SW480 (cell line): ENCODE measurements at regions not wholly inside any gene's neighbourhood (a gene's known extent, or its start where the extent isn't known, plus 50 kb on each side); places are given as distances from the start of the nearest gene placed in this dataset.

Experiments
- DNase-seq: peaks from one replicate; pipeline ENCODE4 v3.0.0-alpha.2; 2016; ENCODE audit warnings: low spot score

- DNase-seq = no peak
Observed at GRCh38 chr9:129399634-129399990, 221.3 kb downstream of the C9orf50 start.

- DNase-seq = no peak
Observed at GRCh38 chr9:129398961-129399633, 221.0 kb upstream of the IER5L start.

- no peak for DNase-seq
Observed at GRCh38 chr9:129398101-129398960, 220.3 kb upstream of the IER5L start.

DNA sequence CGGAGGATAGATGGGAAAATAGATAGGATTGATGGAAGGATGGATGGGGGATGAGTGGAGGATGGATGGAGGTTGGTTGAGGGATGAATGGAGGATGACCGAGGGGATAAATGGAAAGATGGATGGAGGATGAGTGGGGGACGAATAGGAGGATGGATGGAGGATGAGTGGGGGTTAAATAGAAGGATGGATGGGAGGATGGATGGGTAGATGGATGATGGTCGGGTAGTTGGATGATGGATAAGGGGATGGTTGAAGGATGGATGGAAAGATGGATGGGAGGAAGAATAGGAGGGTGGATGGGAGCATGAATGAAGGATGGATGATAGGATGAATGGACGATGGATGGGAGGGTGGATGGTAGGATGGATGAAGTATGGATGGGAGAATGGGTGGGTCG, 219.3 kb upstream of the IER5L start:
- no peak for DNase-seq

- no peak for DNase-seq
Observed at GRCh38 chr9:129396365-129396708, 218.3 kb upstream of the IER5L start.

DNA sequence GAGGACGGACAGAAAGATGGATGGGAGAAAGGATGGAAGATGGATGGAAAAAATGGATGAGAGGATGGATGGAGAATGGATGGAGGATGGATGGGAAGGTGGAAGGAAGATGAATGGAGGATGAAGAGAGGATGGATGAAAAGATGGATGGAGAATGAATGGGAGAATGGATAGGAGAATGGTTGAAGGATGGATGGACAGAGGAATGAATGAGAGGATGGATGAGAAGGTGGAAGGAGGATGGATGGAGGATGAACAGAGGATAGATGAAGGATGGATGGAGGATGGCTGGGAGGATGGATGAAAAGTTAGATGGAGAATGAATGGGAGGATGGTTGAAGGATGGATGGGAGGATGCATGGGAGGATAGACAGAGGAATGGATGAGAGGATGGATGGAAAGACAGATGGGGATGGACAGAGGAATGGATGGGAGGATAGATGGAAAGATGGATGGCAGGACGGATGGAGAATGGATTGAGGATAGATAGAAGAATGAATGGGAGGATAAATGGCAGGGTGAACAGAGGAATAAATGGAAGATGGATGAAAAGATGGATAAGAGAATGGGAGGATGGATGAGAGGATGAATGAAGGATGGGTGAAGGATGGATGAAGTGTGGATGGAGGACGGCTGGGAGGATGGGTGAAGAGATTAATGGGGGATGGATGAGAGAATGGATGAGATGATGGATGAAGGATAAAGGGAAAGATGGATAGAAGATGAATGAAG, 217.7 kb upstream of the IER5L start:
- no peak for DNase-seq

DNA sequence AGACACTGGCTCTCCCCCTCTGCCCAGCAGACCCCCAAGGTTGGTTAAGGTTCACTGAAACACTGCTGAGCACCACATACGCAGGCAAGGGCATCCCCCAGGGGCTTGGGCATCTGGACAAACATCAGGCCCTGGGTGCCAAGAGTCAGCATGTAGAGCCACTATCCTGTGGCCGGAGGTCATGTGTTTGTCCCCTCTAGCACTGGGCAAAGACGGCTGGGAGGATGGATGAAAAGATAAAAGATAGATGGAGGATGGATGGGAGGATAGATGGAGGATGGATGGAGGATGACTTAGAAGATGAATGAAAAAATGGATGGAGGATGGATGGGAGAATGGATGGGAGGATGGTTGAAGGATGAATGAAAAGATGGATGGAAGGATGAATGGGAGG, 216.8 kb upstream of the IER5L start:
- no peak for DNase-seq

- DNase-seq = no peak
Observed at GRCh38 chr9:129394061-129394885, 216.2 kb upstream of the IER5L start.

DNA sequence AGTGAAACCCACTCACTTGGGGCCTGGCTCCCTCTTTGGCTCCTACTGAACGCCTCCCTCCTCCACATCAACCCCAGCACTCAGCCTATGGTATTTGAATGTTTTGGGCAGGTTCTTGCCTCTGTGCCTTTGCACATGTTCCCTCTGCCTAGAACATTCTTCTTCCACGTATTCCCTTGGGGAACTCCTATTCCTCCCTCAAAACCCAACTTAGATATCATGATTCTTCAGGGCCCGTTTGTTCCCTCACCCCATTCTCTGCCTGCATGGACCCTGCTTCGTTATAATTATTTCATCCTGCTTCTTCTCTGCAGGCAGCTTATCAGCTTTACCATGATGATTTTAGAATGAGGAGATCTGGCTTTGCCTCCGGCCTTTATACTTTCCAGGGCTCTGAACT, 215.0 kb upstream of the IER5L start:
- no peak for DNase-seq

- DNase-seq = peak; percentile 56
Observed at GRCh38 chr9:129392093-129392541, 214.1 kb upstream of the IER5L start.

GRCh38 chr9:129391221-129391661, 213.2 kb upstream of the IER5L start:
- DNase-seq = no peak

DNA sequence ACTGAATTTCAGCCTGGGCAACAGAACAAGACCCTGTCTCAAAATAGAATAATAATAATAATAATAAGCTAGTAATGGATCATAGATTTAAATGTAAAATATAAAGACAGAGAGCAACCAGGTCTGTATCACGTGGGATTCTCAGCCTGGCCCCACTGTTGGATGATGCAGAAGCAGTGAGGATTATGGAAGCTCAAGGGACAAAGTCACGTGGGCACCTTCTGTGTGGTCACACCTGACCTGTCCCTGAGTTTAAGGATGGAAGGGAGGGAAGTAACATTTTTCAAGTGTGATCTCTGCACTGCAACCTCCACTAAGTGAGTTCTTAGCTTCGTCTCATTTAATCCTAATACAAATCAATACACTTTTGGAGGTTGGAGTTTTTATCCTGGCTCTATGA, 212.5 kb upstream of the IER5L start:
- DNase-seq = no peak

GRCh38 chr9:129387822-129388221, 209.8 kb upstream of the IER5L start:
- DNase-seq = no peak

GRCh38 chr9:129386812-129387177, 208.7 kb upstream of the IER5L start:
- no peak for DNase-seq

GRCh38 chr9:129385211-129385934, 207.3 kb upstream of the IER5L start:
- DNase-seq = no peak

- DNase-seq = no peak
Observed at GRCh38 chr9:129384491-129385210, 206.6 kb upstream of the IER5L start.

GRCh38 chr9:129383561-129384490, 205.8 kb upstream of the IER5L start:
- DNase-seq = peak; percentile 55

DNA sequence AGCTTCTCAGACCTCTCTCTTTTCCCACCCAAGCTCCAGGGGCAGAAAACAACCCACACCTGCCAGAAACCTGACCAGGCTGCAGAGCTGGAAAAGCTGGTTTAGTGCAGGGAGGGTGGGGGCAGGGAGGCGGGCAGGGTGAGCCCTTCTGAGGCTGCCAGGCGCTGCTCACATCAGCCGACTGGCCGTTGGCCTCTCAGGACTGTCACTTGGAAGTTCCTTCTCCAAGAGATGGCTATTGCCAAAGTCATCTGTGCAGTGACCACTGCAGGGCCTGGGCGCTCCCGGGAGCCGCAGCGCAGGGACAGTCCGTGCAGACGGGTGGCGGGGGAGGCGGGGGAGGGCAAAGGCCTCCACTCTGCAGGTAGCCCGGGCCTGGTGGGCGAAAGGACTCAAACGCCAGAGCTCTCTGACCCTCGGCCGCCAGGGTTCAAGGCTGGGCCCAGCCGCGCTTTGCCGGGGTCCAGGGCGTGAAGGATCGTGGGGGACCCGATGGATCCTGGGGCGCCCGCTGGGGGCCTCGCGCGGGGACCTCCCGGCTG, 205.0 kb upstream of the IER5L start:
- DNase-seq = peak; percentile 26

DNA sequence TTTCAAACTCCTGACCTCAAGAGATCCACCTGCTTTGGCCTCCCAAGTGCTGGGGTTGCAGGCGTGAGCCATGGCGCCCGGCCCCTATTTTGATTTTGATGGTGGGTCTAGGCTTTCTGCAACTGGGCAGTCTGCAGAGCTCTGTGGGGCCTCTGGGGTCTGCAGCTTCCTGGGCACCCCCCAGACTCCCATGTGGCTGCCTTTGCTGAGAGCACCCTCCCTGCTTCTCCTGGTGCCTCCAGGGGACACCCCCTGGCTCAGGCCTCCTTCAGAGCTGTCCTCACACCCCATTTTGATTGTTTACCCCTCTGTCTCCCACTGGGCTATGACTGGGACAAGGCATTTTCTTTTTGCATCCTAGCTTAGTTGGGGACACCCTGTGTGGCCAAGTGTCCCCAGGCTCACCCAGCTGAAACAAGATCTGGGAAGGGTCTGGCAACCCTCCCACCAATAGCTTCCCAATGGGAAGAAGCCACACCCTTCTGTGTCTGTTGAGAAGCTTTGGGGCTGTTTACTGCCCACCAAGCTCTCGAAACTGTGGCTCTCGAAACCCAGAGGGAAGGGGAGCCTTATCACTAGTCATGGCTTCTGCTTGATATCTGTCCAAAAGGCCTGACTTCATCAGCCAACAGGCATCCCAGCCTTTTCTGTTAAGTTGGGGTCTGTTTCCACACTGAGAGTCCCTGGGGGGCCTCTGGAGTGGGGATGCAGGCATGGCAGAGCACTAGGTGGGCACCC, 204.4 kb upstream of the IER5L start:
- DNase-seq = no peak
